LNCAP (cell line): ENCODE measurements at regions not wholly inside any gene's neighbourhood (a gene's known extent, or its start where the extent isn't known, plus 50 kb on each side); places are given as distances from the start of the nearest gene placed in this dataset.

Experiments
- CTCF ChIP-seq: fragments of 450-650 bp; IDR thresholded peaks from 2 replicates; pipeline ENCODE4 v1.5.1; 2017; ENCODE audit warnings: mild to moderate bottlenecking

- no peak for TF ChIP-seq CTCF
Measured at GRCh38 chrX:4735299-4735698, 1021.9 kb upstream of the PRKX start.

GRCh38 chrX:4710618-4711433 is 997.4 kb upstream of the PRKX start:
- TF ChIP-seq CTCF = no peak

- TF ChIP-seq CTCF = no peak
Measured at GRCh38 chrX:4708970-4709760, 995.7 kb upstream of the PRKX start.

GRCh38 chrX:4706961-4707360 is 993.5 kb upstream of the PRKX start:
- TF ChIP-seq CTCF = no peak

- TF ChIP-seq CTCF = no peak
Measured at GRCh38 chrX:4690521-4690920, 977.1 kb upstream of the PRKX start.

- TF ChIP-seq CTCF = no peak
Measured at GRCh38 chrX:4682636-4683035, 969.2 kb upstream of the PRKX start.

GRCh38 chrX:4675686-4676300 is 962.3 kb upstream of the PRKX start:
- no peak for TF ChIP-seq CTCF
